ENCODE measurements at regions not wholly inside any gene's neighbourhood (a gene's known extent, or its start where the extent isn't known, plus 50 kb on each side); places are given as distances from the start of the nearest gene placed in this dataset.

DNA sequence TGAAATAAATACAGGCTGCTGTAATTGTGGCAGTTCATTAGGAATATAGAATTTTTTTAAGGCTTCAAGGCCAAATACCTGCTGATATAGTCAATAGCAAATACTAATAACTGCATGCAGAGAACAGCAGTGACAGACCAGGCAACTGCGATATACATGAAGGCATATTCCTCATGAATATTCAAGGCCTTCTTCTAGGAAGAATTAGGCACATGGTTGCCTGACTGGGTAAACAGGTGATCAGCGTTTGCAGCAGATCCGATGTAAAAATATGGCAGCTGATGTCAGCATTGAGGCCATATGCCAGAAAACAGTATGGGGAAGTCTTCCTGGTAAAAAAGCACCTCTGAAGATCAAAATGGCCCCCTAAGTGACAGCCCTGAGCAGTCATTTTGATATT, 629.7 kb downstream of the UQCRFS1 start:
- intact Hi-C loops (cut with micrococcal nuclease): no loop called here
- Mint-ChIP-seq H3K36me3 (ENCODE audit: low read depth) (no peaks in the 10 kb centered on the region), H3K4me3 (no peak overlapping the region), H3K4me1 (no peaks in the 10 kb centered on the region), H3K27me3 (no peaks in the 10 kb centered on the region), H3K9me3 (peaks cover 2% of the 10 kb centered on the region), H3K27ac (no peak overlapping the region)
- POLR2A ChIA-PET: no interaction called here
- no peak for ATAC-seq (ENCODE audit: low read depth)
- TF ChIP-seq, protein P1, sequence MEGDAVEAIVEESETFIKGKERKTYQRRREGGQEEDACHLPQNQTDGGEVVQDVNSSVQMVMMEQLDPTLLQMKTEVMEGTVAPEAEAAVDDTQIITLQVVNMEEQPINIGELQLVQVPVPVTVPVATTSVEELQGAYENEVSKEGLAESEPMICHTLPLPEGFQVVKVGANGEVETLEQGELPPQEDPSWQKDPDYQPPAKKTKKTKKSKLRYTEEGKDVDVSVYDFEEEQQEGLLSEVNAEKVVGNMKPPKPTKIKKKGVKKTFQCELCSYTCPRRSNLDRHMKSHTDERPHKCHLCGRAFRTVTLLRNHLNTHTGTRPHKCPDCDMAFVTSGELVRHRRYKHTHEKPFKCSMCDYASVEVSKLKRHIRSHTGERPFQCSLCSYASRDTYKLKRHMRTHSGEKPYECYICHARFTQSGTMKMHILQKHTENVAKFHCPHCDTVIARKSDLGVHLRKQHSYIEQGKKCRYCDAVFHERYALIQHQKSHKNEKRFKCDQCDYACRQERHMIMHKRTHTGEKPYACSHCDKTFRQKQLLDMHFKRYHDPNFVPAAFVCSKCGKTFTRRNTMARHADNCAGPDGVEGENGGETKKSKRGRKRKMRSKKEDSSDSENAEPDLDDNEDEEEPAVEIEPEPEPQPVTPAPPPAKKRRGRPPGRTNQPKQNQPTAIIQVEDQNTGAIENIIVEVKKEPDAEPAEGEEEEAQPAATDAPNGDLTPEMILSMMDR (IDR thresholded peaks at IDR 0.05): no peak
- CTCF ChIA-PET: no interaction called here
- no peak for DNase-seq

DNA sequence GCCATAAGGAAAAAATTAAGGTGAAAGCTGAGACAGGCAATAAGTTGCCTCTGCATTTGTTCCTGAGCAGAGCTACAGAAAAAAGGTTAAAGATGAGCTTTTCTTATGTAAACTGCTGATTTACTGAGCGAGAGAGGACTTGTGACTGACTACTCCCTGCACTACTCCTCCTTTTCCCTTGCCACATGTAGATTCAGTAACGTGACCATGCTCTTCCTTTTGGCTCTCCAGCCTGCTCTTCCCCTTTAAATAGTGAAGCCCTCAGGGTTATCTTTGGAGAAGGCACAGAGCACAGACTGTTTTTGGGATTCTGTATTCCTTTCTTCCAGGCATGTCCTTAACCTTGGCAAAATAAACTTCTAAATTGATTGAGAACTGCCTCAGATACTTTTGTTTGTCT, 630.2 kb downstream of the UQCRFS1 start:
- no peak for ATAC-seq (ENCODE audit: low read depth)

DNA sequence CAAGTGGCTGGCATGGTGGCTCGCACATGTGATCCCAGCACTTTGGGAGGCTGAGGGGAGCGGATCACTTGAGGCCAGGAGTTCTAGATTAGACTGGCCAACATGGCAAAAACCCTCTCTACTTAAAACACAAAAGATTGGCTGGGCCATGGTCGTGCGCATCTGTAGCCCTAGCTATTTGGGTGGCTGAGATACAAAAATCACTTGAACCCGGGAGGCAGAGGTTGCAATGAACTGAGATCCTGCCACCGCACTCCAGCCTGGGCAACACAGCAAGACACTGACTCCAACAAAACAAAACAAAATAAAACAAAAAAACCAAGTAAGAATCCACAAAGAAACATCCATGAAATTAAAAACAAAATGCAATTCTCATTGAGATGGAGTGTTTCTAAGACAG, 630.6 kb downstream of the UQCRFS1 start:
- ChIA-PET POLR2A (no interaction called here), CTCF (no interaction called here)
- Mint-ChIP-seq H3K36me3 (ENCODE audit: low read depth) (no peaks in the 10 kb centered on the region), H3K27me3 (no peaks in the 10 kb centered on the region), H3K4me3 (no peak overlapping the region), H3K9me3 (peaks cover 2% of the 10 kb centered on the region), H3K4me1 (no peaks in the 10 kb centered on the region), H3K27ac (no peak overlapping the region)
- intact Hi-C loops (cut with micrococcal nuclease): no loop called here
- ATAC-seq (ENCODE audit: low read depth) (no peak), DNase-seq (no peak)
- TF ChIP-seq, protein P1 (IDR thresholded peaks at IDR 0.05): no peak

More for the DNA sequence above, 630.2 kb downstream of the UQCRFS1 start:
- Mint-ChIP-seq H3K27ac (no peak overlapping the region), H3K9me3 (peaks cover 2% of the 10 kb centered on the region), H3K36me3 (ENCODE audit: low read depth) (no peaks in the 10 kb centered on the region), H3K27me3 (no peaks in the 10 kb centered on the region), H3K4me1 (no peaks in the 10 kb centered on the region), H3K4me3 (no peak overlapping the region)
- intact Hi-C loops (cut with micrococcal nuclease): no loop called here
- DNase-seq: no peak
- TF ChIP-seq, protein P1 (IDR thresholded peaks at IDR 0.05): no peak
- ChIA-PET CTCF (no interaction called here), POLR2A (no interaction called here)

DNA sequence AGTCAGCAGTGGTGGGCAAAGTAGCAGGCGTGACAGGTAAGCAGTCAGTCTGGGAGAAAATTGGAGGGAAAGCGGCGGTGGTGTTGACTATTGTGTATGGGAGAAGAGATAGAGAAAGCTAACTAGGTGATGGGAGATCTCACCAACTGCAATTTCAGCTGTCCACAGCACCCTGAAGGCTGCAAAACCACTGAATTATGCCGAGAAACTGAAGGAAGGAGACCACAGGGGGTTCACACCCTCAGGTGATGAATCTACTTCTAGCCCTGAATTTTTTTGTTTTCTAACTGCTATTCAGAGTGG, 631.5 kb downstream of the UQCRFS1 start:
- TF ChIP-seq, protein P1 (IDR thresholded peaks at IDR 0.05): no peak
- ATAC-seq (ENCODE audit: low read depth): no peak
- no peak for DNase-seq
- POLR2A ChIA-PET: no interaction called here
- Mint-ChIP-seq H3K9me3 (peaks cover 2% of the 10 kb centered on the region), H3K27ac (no peak overlapping the region), H3K4me3 (no peak overlapping the region), H3K36me3 (ENCODE audit: low read depth) (no peaks in the 10 kb centered on the region), H3K4me1 (no peaks in the 10 kb centered on the region), H3K27me3 (no peaks in the 10 kb centered on the region)
- CTCF ChIA-PET: no interaction called here
- intact Hi-C loops (cut with micrococcal nuclease): no loop called here

DNA sequence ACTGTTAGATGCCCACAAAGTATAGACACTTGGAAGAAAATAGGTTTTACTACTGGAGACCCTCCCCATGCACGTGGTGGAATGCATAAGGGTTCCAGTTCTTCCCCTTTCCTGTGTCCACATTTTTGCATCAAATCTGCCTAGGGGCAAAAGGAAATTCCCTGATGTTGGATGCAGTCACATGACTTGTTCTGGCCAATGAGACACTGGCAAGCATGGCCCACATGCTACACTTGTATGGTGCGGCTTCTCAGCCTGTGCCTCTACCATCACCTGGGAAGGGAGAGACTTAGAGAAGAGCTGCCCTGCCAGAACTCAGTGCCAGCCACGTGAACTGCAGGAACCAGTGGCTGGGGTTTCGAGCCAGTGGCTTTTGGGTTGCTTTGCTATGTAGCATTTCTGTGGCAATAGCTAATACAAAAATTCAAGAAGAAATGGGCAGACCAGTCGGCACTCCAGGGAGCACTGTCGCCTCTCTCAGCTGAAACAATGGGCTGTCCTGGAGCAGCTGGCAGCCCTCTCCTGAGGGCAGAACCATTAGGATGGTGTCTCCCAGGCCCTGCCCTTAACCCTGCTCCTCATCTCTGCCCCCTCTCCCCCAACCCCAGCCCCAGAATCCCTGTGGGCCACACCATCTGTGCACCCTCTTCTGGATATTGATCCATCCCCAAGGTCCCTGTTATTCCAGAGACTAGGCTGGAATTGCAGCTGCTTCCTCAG, 634.0 kb downstream of the UQCRFS1 start:
- TF ChIP-seq, protein P1 (IDR thresholded peaks at IDR 0.05): no peak
- Mint-ChIP-seq H3K27me3 (no peaks in the 10 kb centered on the region), H3K4me1 (no peaks in the 10 kb centered on the region), H3K9me3 (peaks cover 2% of the 10 kb centered on the region), H3K27ac (no peak overlapping the region), H3K4me3 (no peak overlapping the region), H3K36me3 (ENCODE audit: low read depth) (no peaks in the 10 kb centered on the region)
- ATAC-seq (ENCODE audit: low read depth) (no peak), DNase-seq (no peak)
- ChIA-PET POLR2A (no interaction called here), CTCF (no interaction called here)
- intact Hi-C loops (cut with micrococcal nuclease): no loop called here
